ENCODE measurements at regions not wholly inside any gene's neighbourhood (a gene's known extent, or its start where the extent isn't known, plus 50 kb on each side); places are given as distances from the start of the nearest gene placed in this dataset.
"Not testable (repeated sequence)": the region's sequence is repeated elsewhere in the genome, so short reads cannot be mapped to it uniquely, and the experiment has no call there.

DNA sequence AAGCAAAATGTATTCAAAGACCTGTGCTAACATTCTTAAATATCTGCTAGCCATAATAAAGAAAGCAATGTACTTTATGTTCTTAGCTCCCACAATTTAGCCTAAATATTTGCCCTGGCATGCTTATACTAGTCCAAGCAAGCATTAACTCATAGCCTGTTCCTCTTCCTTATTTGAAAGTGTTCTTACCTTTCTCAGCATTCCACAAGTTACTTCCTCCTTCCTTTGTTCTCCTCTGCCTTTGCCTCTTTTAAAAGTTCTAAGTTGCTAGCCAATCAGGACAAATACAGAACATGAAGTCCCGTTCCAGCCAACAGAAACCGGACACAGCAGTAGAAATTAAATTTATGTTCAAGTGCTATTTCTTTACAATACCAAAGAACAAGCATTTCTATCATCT is 1154.6 kb upstream of the CELF4 start:
- not testable (repeated sequence) for H2BK15ac ChIP-seq (ENCODE audit: low read length); H3K36me3 ChIP-seq (replicated peaks in 1 of 2; ENCODE audit: control insufficient read depth in 2 of 2, insufficient read depth in 2 of 2, low read length in 2 of 2); H3K4ac ChIP-seq (ENCODE audit: low read length); DNase-seq (ENCODE audit: low spot score); H2BK5ac ChIP-seq (ENCODE audit: low read length); H3K9me3 ChIP-seq (replicated peaks in 1 of 2; ENCODE audit: control insufficient read depth in 2 of 2, insufficient read depth in 1 of 2, low read depth in 1 of 2, low read length in 2 of 2); H3K4me2 ChIP-seq (ENCODE audit: insufficient read depth, low read length, poor library complexity, severe bottlenecking); H3K18ac ChIP-seq (ENCODE audit: low read length); H3K9ac ChIP-seq (ENCODE audit: low read depth, low read length, poor library complexity); H4K8ac ChIP-seq (ENCODE audit: low read depth, low read length); H4K91ac ChIP-seq (ENCODE audit: low read depth, low read length, poor library complexity); H3K27me3 ChIP-seq (ENCODE audit: control insufficient read depth in 3 of 3, insufficient read depth in 3 of 3, low read depth in 1 of 3, low read length in 3 of 3); H3K79me1 ChIP-seq (ENCODE audit: low read depth, low read length); H3K14ac ChIP-seq (ENCODE audit: low read length); H3K23ac ChIP-seq (ENCODE audit: low read depth, low read length, poor library complexity); H2AFZ ChIP-seq (ENCODE audit: low read length); H2BK120ac ChIP-seq (ENCODE audit: low read depth, low read length); H3K4me1 ChIP-seq (ENCODE audit: control insufficient read depth in 2 of 2, insufficient read depth in 1 of 2, low read depth in 1 of 2, low read length in 2 of 2); H3K27ac ChIP-seq (replicated peaks; ENCODE audit: low read length); H2BK12ac ChIP-seq (ENCODE audit: low read length); H3K4me3 ChIP-seq (ENCODE audit: low read length in 2 of 2); H2AK5ac ChIP-seq (ENCODE audit: low read depth, low read length)
- WGBS, 2 donors (ENCODE audit: extremely low coverage in 2 of 2, insufficient read length in 2 of 2, insufficient replicate concordance in 1 of 2): no CpG with 5 or more reads among the region's 2 CpGs

DNA sequence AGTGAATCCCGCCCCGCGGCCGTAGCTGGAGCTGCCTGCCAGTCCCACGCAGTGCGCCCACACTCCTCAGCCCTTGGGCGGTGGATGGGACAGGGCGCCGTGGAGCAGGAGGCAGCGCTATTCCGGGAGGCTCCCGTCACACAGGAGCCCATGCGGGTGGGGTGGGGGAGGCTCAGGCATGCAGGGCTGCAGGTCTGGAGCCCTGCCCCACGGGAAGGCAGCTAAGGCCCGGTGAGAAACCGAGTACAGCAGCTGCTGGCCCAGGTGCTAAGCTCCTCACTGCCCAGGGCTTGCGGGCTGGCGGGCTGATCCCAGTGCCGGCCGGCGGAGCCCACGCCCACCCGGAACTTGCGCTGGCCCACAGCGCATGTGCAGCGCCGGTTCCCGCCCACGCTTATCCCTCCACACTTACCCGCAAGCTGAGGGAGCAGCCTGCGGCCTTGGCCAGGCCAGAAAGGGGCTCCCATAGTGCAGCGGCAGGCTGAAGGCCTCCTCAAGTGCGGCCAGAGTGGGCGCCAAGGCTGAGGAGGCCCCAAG is 1152.8 kb upstream of the CELF4 start:
- Histone ChIP-seq H3K79me1 (ENCODE audit: low read depth, low read length) (no peaks in the 10 kb centered on the region), H2BK15ac (ENCODE audit: low read length) (no peak overlapping the region), H2BK12ac (ENCODE audit: low read length) (no peak overlapping the region), H3K14ac (ENCODE audit: low read length) (no peak overlapping the region), H3K4ac (ENCODE audit: low read length) (no peak overlapping the region), H3K4me1 (ENCODE audit: control insufficient read depth in 2 of 2, insufficient read depth in 1 of 2, low read depth in 1 of 2, low read length in 2 of 2) (no peaks in the 10 kb centered on the region), H3K9me3 (replicated peaks in 1 of 2; ENCODE audit: control insufficient read depth in 2 of 2, insufficient read depth in 1 of 2, low read depth in 1 of 2, low read length in 2 of 2) (no peaks in the 10 kb centered on the region), H4K8ac (ENCODE audit: low read depth, low read length) (no peak overlapping the region), H3K23ac (ENCODE audit: low read depth, low read length, poor library complexity) (no peak overlapping the region), H3K4me3 (ENCODE audit: low read length in 2 of 2) (no peak overlapping the region), H3K18ac (ENCODE audit: low read length) (peak overlapping the region; percentile 67), H2BK5ac (ENCODE audit: low read length) (no peak overlapping the region), H3K27ac (replicated peaks; ENCODE audit: low read length) (no peak overlapping the region), H4K91ac (ENCODE audit: low read depth, low read length, poor library complexity) (no peak overlapping the region), H2AFZ (ENCODE audit: low read length) (no peak overlapping the region), H2AK5ac (ENCODE audit: low read depth, low read length) (peak overlapping the region; percentile 38), H3K36me3 (replicated peaks in 1 of 2; ENCODE audit: control insufficient read depth in 2 of 2, insufficient read depth in 2 of 2, low read length in 2 of 2) (no peaks in the 10 kb centered on the region), H2BK120ac (ENCODE audit: low read depth, low read length) (no peak overlapping the region), H3K27me3 (ENCODE audit: control insufficient read depth in 3 of 3, insufficient read depth in 3 of 3, low read depth in 1 of 3, low read length in 3 of 3) (no peaks in the 10 kb centered on the region), H3K9ac (ENCODE audit: low read depth, low read length, poor library complexity) (no peak overlapping the region), H3K4me2 (ENCODE audit: insufficient read depth, low read length, poor library complexity, severe bottlenecking) (no peak overlapping the region)
- WGBS, 2 donors (ENCODE audit: extremely low coverage in 2 of 2, insufficient read length in 2 of 2, insufficient replicate concordance in 1 of 2): no CpG with 5 or more reads among the region's 34 CpGs
- no peak for DNase-seq (ENCODE audit: low spot score)

DNA sequence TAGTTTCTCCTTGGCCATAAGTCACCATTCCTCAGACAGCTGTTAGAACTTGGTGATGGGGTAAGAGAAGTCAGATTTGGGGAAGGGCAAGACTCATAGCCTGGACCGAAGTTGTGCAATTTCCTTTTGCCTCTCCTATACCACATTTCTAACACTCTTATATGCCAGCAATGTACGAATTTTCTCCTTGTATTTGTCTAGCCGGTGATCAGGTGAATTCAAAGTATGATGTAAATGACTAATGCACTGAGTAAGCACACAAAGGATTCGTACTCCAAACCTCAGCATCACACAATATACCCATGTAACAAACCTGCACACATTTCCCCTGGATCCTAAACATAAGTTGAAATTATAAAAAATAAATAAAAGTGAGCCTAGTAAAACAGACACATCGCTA is 1143.5 kb upstream of the CELF4 start:
- no peak overlapping the region for H2AK5ac ChIP-seq (ENCODE audit: low read depth, low read length)
- no peaks in the 10 kb centered on the region for H3K9me3 ChIP-seq (replicated peaks in 1 of 2; ENCODE audit: control insufficient read depth in 2 of 2, insufficient read depth in 1 of 2, low read depth in 1 of 2, low read length in 2 of 2)
- H3K4me3 ChIP-seq (ENCODE audit: low read length in 2 of 2): no peak overlapping the region
- DNase-seq (ENCODE audit: low spot score): no peak
- no peak overlapping the region for H2BK5ac ChIP-seq (ENCODE audit: low read length)
- H3K4ac ChIP-seq (ENCODE audit: low read length): no peak overlapping the region
- no peaks in the 10 kb centered on the region for H3K79me1 ChIP-seq (ENCODE audit: low read depth, low read length)
- H4K8ac ChIP-seq (ENCODE audit: low read depth, low read length): no peak overlapping the region
- H2BK120ac ChIP-seq (ENCODE audit: low read depth, low read length): no peak overlapping the region
- no peak overlapping the region for H3K27ac ChIP-seq (replicated peaks; ENCODE audit: low read length)
- no peaks in the 10 kb centered on the region for H3K4me1 ChIP-seq (ENCODE audit: control insufficient read depth in 2 of 2, insufficient read depth in 1 of 2, low read depth in 1 of 2, low read length in 2 of 2)
- H4K91ac ChIP-seq (ENCODE audit: low read depth, low read length, poor library complexity): no peak overlapping the region
- no peaks in the 10 kb centered on the region for H3K27me3 ChIP-seq (ENCODE audit: control insufficient read depth in 3 of 3, insufficient read depth in 3 of 3, low read depth in 1 of 3, low read length in 3 of 3)
- H3K4me2 ChIP-seq (ENCODE audit: insufficient read depth, low read length, poor library complexity, severe bottlenecking): no peak overlapping the region
- WGBS, 2 donors (ENCODE audit: extremely low coverage in 2 of 2, insufficient read length in 2 of 2, insufficient replicate concordance in 1 of 2): no CpG with 5 or more reads among the region's 5 CpGs
- no peak overlapping the region for H2BK12ac ChIP-seq (ENCODE audit: low read length)
- no peak overlapping the region for H2AFZ ChIP-seq (ENCODE audit: low read length)
- no peak overlapping the region for H3K9ac ChIP-seq (ENCODE audit: low read depth, low read length, poor library complexity)
- H2BK15ac ChIP-seq (ENCODE audit: low read length): no peak overlapping the region
- H3K36me3 ChIP-seq (replicated peaks in 1 of 2; ENCODE audit: control insufficient read depth in 2 of 2, insufficient read depth in 2 of 2, low read length in 2 of 2): no peaks in the 10 kb centered on the region
- no peak overlapping the region for H3K18ac ChIP-seq (ENCODE audit: low read length)
- no peak overlapping the region for H3K23ac ChIP-seq (ENCODE audit: low read depth, low read length, poor library complexity)
- H3K14ac ChIP-seq (ENCODE audit: low read length): no peak overlapping the region

DNA sequence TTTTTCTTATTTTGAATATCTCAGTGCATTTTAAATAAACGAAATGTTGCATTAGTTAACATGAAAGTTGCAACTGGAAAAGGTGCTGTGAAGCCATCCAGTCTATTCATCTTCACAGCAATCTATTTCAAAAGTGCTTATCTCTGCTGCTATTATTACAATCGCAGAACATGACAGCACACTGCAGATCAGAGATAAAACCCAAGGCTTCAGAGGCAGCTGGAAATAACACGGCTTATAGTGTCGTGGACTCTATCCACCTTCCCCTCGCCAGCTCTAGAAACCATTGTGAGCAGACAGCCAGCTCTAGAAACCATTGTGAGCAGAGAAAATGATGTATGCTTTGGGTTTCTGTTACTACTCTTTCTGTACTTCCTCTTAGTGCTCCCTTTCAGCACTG is 1140.8 kb upstream of the CELF4 start:
- Histone ChIP-seq H3K18ac (ENCODE audit: low read length) (no peak overlapping the region), H3K9me3 (replicated peaks in 1 of 2; ENCODE audit: control insufficient read depth in 2 of 2, insufficient read depth in 1 of 2, low read depth in 1 of 2, low read length in 2 of 2) (no peaks in the 10 kb centered on the region), H3K14ac (ENCODE audit: low read length) (no peak overlapping the region), H2AFZ (ENCODE audit: low read length) (no peak overlapping the region), H3K79me1 (ENCODE audit: low read depth, low read length) (peaks cover 1% of the 10 kb centered on the region), H3K4me2 (ENCODE audit: insufficient read depth, low read length, poor library complexity, severe bottlenecking) (no peak overlapping the region), H2BK5ac (ENCODE audit: low read length) (no peak overlapping the region), H3K9ac (ENCODE audit: low read depth, low read length, poor library complexity) (no peak overlapping the region), H2BK15ac (ENCODE audit: low read length) (no peak overlapping the region), H4K91ac (ENCODE audit: low read depth, low read length, poor library complexity) (no peak overlapping the region), H3K4me1 (ENCODE audit: control insufficient read depth in 2 of 2, insufficient read depth in 1 of 2, low read depth in 1 of 2, low read length in 2 of 2) (no peaks in the 10 kb centered on the region), H2BK12ac (ENCODE audit: low read length) (no peak overlapping the region), H3K23ac (ENCODE audit: low read depth, low read length, poor library complexity) (no peak overlapping the region), H2AK5ac (ENCODE audit: low read depth, low read length) (no peak overlapping the region), H4K8ac (ENCODE audit: low read depth, low read length) (no peak overlapping the region), H3K27ac (replicated peaks; ENCODE audit: low read length) (no peak overlapping the region), H3K4ac (ENCODE audit: low read length) (no peak overlapping the region), H3K4me3 (ENCODE audit: low read length in 2 of 2) (no peak overlapping the region), H3K27me3 (ENCODE audit: control insufficient read depth in 3 of 3, insufficient read depth in 3 of 3, low read depth in 1 of 3, low read length in 3 of 3) (no peaks in the 10 kb centered on the region), H3K36me3 (replicated peaks in 1 of 2; ENCODE audit: control insufficient read depth in 2 of 2, insufficient read depth in 2 of 2, low read length in 2 of 2) (no peaks in the 10 kb centered on the region), H2BK120ac (ENCODE audit: low read depth, low read length) (no peak overlapping the region)
- no peak for DNase-seq (ENCODE audit: low spot score)
- WGBS, 2 donors (ENCODE audit: extremely low coverage in 2 of 2, insufficient read length in 2 of 2, insufficient replicate concordance in 1 of 2): no CpG with 5 or more reads among the region's 5 CpGs

Measured in neuronal stem cell (in vitro differentiated cells).